ENCODE measurements at regions not wholly inside any gene's neighbourhood (a gene's known extent, or its start where the extent isn't known, plus 50 kb on each side); places are given as distances from the start of the nearest gene placed in this dataset.
A peak's percentile ranks its signal among the peaks of the same experiment; 100 is the strongest.

DNA sequence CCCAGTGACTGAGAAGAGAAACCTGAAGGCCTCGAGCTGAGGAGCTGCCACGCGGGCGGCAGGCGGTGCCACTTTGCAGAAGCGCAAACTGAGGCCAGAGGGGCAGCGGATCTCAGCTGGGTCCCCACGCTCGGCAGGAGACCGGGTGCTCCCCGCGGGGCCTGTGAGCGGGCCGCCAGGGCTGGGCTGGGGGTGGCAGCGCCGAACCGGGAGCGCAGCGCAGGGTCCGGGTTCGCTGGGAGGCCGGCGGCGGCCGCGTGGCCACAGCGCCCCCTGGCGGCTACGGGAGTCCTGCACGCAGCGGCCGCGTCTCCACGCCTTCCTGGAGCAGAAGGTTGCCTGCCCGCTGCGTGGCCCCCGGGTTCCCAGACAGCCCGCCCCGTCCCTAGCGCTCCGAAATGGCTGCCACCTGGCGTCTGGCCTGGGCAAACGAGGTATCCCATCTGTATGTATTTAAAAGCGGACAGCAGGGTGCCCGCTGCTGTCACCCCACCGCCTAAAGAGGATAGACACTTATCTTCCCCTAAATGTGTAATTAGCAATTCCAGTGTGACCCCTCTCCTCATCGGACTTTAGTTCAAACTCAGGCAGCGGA is 96.1 kb upstream of the CDH5 start (continued):
- TF ChIP-seq, protein P1, sequence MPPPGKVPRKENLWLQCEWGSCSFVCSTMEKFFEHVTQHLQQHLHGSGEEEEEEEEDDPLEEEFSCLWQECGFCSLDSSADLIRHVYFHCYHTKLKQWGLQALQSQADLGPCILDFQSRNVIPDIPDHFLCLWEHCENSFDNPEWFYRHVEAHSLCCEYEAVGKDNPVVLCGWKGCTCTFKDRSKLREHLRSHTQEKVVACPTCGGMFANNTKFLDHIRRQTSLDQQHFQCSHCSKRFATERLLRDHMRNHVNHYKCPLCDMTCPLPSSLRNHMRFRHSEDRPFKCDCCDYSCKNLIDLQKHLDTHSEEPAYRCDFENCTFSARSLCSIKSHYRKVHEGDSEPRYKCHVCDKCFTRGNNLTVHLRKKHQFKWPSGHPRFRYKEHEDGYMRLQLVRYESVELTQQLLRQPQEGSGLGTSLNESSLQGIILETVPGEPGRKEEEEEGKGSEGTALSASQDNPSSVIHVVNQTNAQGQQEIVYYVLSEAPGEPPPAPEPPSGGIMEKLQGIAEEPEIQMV (CRISPR knock-in tag; IDR thresholded peaks at IDR 0.05; ENCODE audit: low read depth): peak; percentile 86
- TF ChIP-seq AGO1 (IDR thresholded peaks at IDR 0.05; ENCODE audit: low read depth, low read length, poor library complexity, severe bottlenecking): no peak
- TF ChIP-seq, protein P2, sequence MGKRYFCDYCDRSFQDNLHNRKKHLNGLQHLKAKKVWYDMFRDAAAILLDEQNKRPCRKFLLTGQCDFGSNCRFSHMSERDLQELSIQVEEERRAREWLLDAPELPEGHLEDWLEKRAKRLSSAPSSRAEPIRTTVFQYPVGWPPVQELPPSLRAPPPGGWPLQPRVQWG (CRISPR knock-in tag; IDR thresholded peaks at IDR 0.05; ENCODE audit: borderline replicate concordance, low read depth): no peak
- no peak for TF ChIP-seq ZNF563 (CRISPR knock-in tag; IDR thresholded peaks at IDR 0.05)
- 0 out of 2 replicates have a peak, but pooled peaks have one; percentile 79 for TF ChIP-seq ZSCAN20 (CRISPR knock-in tag; IDR thresholded peaks at IDR 0.05; ENCODE audit: borderline replicate concordance)
- TF ChIP-seq MYNN (CRISPR knock-in tag; IDR thresholded peaks at IDR 0.05; ENCODE audit: low read depth): no peak
- no peak for TF ChIP-seq SOX13 (IDR thresholded peaks at IDR 0.05)
- TF ChIP-seq SOX13 (CRISPR knock-in tag; conservative IDR thresholded peaks at IDR 0.05 in 1 of 2, IDR thresholded peaks at IDR 0.05 in 1 of 2): no peak
- TF ChIP-seq ZNF260 (CRISPR knock-in tag; IDR thresholded peaks at IDR 0.05; ENCODE audit: borderline replicate concordance, low read depth): no peak
- TF ChIP-seq NR2F2 (IDR thresholded peaks at IDR 0.05; ENCODE audit: borderline replicate concordance, low read depth): no peak
- peak; percentile 46; the same call in 1 of the 2 replicates for TF ChIP-seq PHF8 (CRISPR knock-in tag; IDR thresholded peaks at IDR 0.05)
- no peak for TF ChIP-seq NBN (conservative IDR thresholded peaks at IDR 0.05)
- TF ChIP-seq IRF2 (CRISPR knock-in tag; IDR thresholded peaks at IDR 0.05): no peak
- TF ChIP-seq ADNP (CRISPR knock-in tag; IDR thresholded peaks at IDR 0.05): 0 out of 2 replicates have a peak, but pooled peaks have one; percentile 33
- peak; percentile 34; the same call in 1 of the 2 replicates for TF ChIP-seq ZMYM3 (CRISPR knock-in tag; IDR thresholded peaks at IDR 0.05)
- no peak for TF ChIP-seq CAMTA2 (CRISPR knock-in tag; IDR thresholded peaks at IDR 0.05; ENCODE audit: borderline replicate concordance)
- TF ChIP-seq, protein P3, sequence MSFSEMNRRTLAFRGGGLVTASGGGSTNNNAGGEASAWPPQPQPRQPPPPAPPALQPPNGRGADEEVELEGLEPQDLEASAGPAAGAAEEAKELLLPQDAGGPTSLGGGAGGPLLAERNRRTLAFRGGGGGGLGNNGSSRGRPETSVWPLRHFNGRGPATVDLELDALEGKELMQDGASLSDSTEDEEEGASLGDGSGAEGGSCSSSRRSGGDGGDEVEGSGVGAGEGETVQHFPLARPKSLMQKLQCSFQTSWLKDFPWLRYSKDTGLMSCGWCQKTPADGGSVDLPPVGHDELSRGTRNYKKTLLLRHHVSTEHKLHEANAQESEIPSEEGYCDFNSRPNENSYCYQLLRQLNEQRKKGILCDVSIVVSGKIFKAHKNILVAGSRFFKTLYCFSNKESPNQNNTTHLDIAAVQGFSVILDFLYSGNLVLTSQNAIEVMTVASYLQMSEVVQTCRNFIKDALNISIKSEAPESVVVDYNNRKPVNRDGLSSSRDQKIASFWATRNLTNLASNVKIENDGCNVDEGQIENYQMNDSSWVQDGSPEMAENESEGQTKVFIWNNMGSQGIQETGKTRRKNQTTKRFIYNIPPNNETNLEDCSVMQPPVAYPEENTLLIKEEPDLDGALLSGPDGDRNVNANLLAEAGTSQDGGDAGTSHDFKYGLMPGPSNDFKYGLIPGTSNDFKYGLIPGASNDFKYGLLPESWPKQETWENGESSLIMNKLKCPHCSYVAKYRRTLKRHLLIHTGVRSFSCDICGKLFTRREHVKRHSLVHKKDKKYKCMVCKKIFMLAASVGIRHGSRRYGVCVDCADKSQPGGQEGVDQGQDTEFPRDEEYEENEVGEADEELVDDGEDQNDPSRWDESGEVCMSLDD (CRISPR knock-in tag; IDR thresholded peaks at IDR 0.05; ENCODE audit: borderline replicate concordance): peak; percentile 60; the same call in 1 of the 2 replicates
- TF ChIP-seq MAFG (CRISPR knock-in tag; IDR thresholded peaks at IDR 0.05): no peak
- TF ChIP-seq, protein P4, sequence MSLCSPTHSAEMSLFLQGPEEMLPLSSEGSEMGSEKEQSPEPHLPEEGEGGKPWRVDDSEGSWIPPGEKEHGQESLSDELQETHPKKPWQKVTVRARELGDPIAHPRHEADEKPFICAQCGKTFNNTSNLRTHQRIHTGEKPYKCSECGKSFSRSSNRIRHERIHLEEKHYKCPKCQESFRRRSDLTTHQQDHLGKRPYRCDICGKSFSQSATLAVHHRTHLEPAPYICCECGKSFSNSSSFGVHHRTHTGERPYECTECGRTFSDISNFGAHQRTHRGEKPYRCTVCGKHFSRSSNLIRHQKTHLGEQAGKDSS (CRISPR knock-in tag; IDR thresholded peaks at IDR 0.05; ENCODE audit: borderline replicate concordance, low read depth): peak; percentile 78; the same call in 1 of the 2 replicates
- TF ChIP-seq ZMAT3 (CRISPR knock-in tag; conservative IDR thresholded peaks at IDR 0.05): peak; percentile 52; the same call in 1 of the 2 replicates
- no peak for TF ChIP-seq ZNF160 (CRISPR knock-in tag; IDR thresholded peaks at IDR 0.05)
- TF ChIP-seq KLF16 (CRISPR knock-in tag; IDR thresholded peaks at IDR 0.05): 0 out of 4 replicates have a peak, but pooled peaks of 1 of the 2 experiments have one; percentile 19
- peak; percentile 85 for TF ChIP-seq HOXA3 (CRISPR knock-in tag; IDR thresholded peaks at IDR 0.05)
- TF ChIP-seq HMG20B (CRISPR knock-in tag; conservative IDR thresholded peaks at IDR 0.05): no peak
- TF ChIP-seq ARHGAP35 (CRISPR knock-in tag; IDR thresholded peaks at IDR 0.05; ENCODE audit: borderline replicate concordance): 0 out of 2 replicates have a peak, but pooled peaks have one; percentile 48
